Osteocyte (in vitro differentiated cells): ENCODE measurements at regions not wholly inside any gene's neighbourhood (a gene's known extent, or its start where the extent isn't known, plus 50 kb on each side); places are given as distances from the start of the nearest gene placed in this dataset.

Source experiments
- DNase-seq: peaks from one replicate; pipeline ENCODE4 v3.0.0; 2021; ENCODE audit warnings: mixed read lengths; ENCODE audit not compliant: unreplicated experiment; ENCODE audit errors: extremely low spot score
- H3K27ac Mint-ChIP-seq: one replicate; pipeline ENCODE4 v1.8.0; 2021; ENCODE audit warnings: mild to moderate bottlenecking, mixed read lengths; ENCODE audit not compliant: unreplicated experiment
- H3K27me3 Mint-ChIP-seq: one replicate; pipeline ENCODE4 v1.8.0; 2021; ENCODE audit warnings: mixed read lengths; ENCODE audit not compliant: unreplicated experiment
- H3K36me3 Mint-ChIP-seq: one replicate; pipeline ENCODE4 v1.8.0; 2021; ENCODE audit warnings: mixed read lengths; ENCODE audit not compliant: unreplicated experiment
- H3K4me1 Mint-ChIP-seq: one replicate; pipeline ENCODE4 v1.8.0; 2021; ENCODE audit warnings: mixed read lengths; ENCODE audit not compliant: unreplicated experiment
- H3K4me3 Mint-ChIP-seq: one replicate; pipeline ENCODE4 v1.8.0; 2021; ENCODE audit warnings: mild to moderate bottlenecking, moderate library complexity, mixed read lengths; ENCODE audit not compliant: unreplicated experiment
- H3K9me3 Mint-ChIP-seq: one replicate; pipeline ENCODE4 v1.8.0; 2021; ENCODE audit warnings: mixed read lengths; ENCODE audit not compliant: unreplicated experiment
- CTCF ChIP-seq: fragments of 200-600 bp; sonication (generic); IDR thresholded peaks from 2 replicates; pipeline ENCODE4 v1.5.0; 2021; ENCODE audit warnings: antibody characterized with exemption, mild to moderate bottlenecking, moderate library complexity

- Mint-ChIP-seq H3K9me3 (no peaks in the 10 kb centered on the region), H3K4me3 (no peak overlapping the region), H3K4me1 (no peaks in the 10 kb centered on the region), H3K27me3 (peaks cover 3% of the 10 kb centered on the region), H3K27ac (no peak overlapping the region), H3K36me3 (no peaks in the 10 kb centered on the region)
- no peak for TF ChIP-seq CTCF
- no peak for DNase-seq
These were observed 192.3 kb downstream of the ZNF326 start for GRCh38 chr1:90187323-90187585.

GRCh38 chr1:90186506-90187322 is 191.8 kb downstream of the ZNF326 start:
- Mint-ChIP-seq H3K4me1 (no peaks in the 10 kb centered on the region), H3K9me3 (no peaks in the 10 kb centered on the region), H3K27me3 (peaks cover 3% of the 10 kb centered on the region), H3K27ac (no peak overlapping the region), H3K4me3 (no peak overlapping the region), H3K36me3 (no peaks in the 10 kb centered on the region)
- TF ChIP-seq CTCF: no peak
- no peak for DNase-seq

GRCh38 chr1:90176530-90176929 is 181.6 kb downstream of the ZNF326 start:
- no peak overlapping the region for H3K4me3 Mint-ChIP-seq
- no peaks in the 10 kb centered on the region for H3K36me3 Mint-ChIP-seq
- no peak for DNase-seq

GRCh38 chr1:90175490-90176167 is 180.7 kb downstream of the ZNF326 start:
- Mint-ChIP-seq H3K4me1 (no peaks in the 10 kb centered on the region), H3K27ac (no peak overlapping the region), H3K9me3 (no peaks in the 10 kb centered on the region), H3K4me3 (no peak overlapping the region), H3K36me3 (no peaks in the 10 kb centered on the region), H3K27me3 (peaks cover 5% of the 10 kb centered on the region)
- TF ChIP-seq CTCF: no peak
- no peak for DNase-seq

More at GRCh38 chr1:90176530-90176929, 181.6 kb downstream of the ZNF326 start:
- Mint-ChIP-seq H3K27me3 (peaks cover 5% of the 10 kb centered on the region), H3K4me1 (no peaks in the 10 kb centered on the region), H3K27ac (no peak overlapping the region), H3K9me3 (no peaks in the 10 kb centered on the region)
- no peak for TF ChIP-seq CTCF

- H3K4me1 Mint-ChIP-seq: no peaks in the 10 kb centered on the region
- no peaks in the 10 kb centered on the region for H3K36me3 Mint-ChIP-seq
- DNase-seq: no peak
- H3K9me3 Mint-ChIP-seq: no peaks in the 10 kb centered on the region
- H3K27me3 Mint-ChIP-seq: peaks cover 5% of the 10 kb centered on the region
- no peak overlapping the region for H3K4me3 Mint-ChIP-seq
- TF ChIP-seq CTCF: no peak
- H3K27ac Mint-ChIP-seq: no peak overlapping the region
These were observed 179.3 kb downstream of the ZNF326 start for GRCh38 chr1:90174246-90174645.
